ENCODE measurements at regions not wholly inside any gene's neighbourhood (a gene's known extent, or its start where the extent isn't known, plus 50 kb on each side); places are given as distances from the start of the nearest gene placed in this dataset.
"Not testable (repeated sequence)": the region's sequence is repeated elsewhere in the genome, so short reads cannot be mapped to it uniquely, and the experiment has no call there.

- TF ChIP-seq CTCF (conservative IDR thresholded peaks at IDR 0.05); ZFX (IDR thresholded peaks at IDR 0.05): not testable (repeated sequence)
Measured at GRCh38 chr2:87324335-87325041, 302.8 kb upstream of the PLGLB1 start.
